Midbrain (tissue), 1 donor: ENCODE measurements at regions not wholly inside any gene's neighbourhood (a gene's known extent, or its start where the extent isn't known, plus 50 kb on each side); places are given as distances from the start of the nearest gene placed in this dataset.
"Not testable (repeated sequence)": the region's sequence is repeated elsewhere in the genome, so short reads cannot be mapped to it uniquely, and the experiment has no call there.

ENCODE experiments used
- DNase-seq: peaks from one replicate; lab custom pipeline; 2025; lab: John Stamatoyannopoulos, UW

DNA sequence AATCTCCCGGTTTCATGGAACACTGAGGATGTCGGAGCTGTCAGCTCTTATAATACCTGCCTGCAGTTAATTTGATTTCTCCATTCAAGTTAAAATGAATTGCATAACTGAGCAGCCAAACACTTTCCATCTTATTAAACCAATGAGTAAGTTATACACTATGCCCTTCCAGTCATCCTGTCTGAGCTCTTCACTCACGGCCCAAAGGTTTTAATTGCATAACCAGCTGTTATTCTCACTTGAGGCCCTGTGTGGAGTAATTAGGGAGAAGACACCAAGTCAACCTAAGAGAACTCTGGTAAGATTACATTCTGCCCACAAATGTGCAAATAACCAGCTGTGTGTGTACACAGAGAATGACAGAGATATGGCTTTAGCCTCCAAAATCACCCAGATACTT lies 303.5 kb downstream of the TBC1D4 start:
- DNase-seq, result no peak

DNA sequence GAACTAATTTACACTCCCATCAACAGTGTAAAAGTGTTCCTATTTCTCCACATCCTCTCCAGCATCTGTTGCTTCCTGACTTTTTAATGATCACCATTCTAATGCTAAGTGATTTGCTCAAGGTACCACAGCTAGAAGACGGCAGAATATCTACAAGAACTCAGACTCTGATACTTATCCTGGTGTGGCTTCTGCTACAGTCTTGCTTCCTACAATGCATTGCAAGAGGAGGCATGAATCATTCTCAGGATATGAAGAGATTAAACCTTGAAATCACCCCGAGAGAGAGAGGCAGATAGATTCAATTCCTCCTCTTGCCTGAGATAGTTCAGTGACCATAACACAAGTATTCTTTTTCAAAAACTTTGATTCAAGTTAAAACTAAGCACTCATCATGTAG lies 306.4 kb downstream of the TBC1D4 start:
- no peak for DNase-seq

DNA sequence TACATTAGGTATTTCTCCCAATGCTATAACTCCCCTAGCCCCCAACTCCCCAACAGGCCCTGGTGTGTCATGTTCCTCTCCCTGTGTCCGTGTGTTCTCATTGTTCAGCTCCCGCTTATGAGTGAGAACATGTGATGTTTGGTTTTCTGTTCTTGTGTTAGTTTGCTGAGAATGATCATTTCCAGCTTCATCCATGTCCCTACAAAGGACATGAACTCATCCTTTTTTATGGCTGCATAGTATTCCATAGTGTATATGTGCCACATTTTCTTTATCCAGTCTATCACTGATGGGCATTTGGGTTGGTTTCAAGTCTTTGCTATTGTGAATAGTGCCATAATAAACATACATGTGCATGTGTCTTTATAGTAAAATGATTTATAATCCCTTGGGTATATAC lies 306.9 kb downstream of the TBC1D4 start:
- not testable (repeated sequence) for DNase-seq

GRCh38 chr13:75174481-75174880 lies 307.5 kb downstream of the TBC1D4 start:
- no peak for DNase-seq

GRCh38 chr13:75173457-75174356 lies 308.3 kb downstream of the TBC1D4 start:
- DNase-seq, result no peak

DNA sequence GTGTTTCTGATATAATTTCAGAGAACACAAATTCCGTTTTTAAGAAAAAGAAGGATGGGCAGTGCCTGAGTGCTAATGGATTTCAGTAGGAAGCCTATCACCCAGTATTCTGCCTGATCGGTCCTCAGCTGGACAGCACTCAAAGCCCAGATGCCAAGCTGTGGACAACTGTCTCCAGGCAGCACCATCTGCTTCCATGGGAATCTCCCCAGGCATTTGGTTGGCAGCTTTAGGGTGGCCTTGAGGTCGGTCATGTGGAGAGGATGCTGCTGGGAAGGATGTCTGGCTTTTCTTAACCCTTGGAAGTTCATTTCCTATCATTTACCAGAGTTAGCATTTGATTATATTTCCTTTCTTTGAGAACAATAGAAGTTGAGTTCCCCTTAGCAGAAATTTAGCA lies 311.7 kb downstream of the TBC1D4 start:
- no peak for DNase-seq

DNA sequence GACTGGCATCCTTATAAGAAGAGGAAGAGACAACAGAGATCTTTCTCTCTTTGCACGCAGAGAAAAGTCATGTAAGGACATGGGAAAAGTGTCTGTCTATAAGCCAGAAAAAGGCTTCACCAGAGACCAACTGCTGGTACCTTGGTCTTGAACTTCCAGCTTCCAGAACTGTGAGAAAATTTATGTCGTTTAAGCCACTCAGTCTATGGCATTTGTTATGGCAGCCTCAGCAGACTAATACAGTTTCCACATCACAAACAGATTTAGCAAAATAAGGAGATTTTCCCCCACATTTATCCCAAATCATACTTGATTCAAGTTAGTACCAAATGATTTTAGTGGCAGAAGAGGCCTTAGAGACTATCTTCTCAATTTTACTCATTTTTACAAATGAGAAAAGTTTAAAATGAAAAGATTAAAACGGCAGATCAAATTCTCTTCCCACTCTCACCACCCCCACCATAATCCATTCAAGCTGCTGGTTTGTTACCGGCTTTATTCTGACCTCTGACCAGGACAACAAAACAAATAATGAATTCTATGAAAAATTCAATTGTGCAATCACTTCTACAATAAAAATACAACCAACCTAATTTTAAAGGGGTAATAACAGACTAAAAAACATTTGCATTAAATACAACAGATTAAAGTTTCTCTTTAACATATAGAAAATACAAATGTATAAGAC lies 316.3 kb downstream of the TBC1D4 start:
- no peak for DNase-seq

GRCh38 chr13:75161804-75162203 lies 320.2 kb downstream of the TBC1D4 start:
- no peak for DNase-seq

DNA sequence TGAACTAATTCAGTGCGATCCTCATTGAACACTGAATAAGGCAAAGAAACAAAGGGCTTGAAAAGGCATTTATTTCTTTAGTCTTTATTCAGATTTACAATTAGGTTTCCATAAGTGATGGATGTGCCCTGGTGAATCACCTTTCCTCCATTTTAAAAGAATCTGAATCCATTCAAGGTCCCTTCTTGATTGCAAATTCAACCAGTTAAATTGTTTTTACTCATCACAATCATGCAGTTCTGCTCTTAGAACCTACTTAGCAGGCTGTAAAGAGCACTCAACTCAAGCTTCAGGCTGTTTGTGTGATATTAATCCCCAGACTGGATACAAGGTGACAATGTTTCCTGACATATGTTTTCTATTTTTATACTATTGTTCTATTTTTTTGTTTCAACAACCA lies 321.0 kb downstream of the TBC1D4 start:
- no peak for DNase-seq

DNA sequence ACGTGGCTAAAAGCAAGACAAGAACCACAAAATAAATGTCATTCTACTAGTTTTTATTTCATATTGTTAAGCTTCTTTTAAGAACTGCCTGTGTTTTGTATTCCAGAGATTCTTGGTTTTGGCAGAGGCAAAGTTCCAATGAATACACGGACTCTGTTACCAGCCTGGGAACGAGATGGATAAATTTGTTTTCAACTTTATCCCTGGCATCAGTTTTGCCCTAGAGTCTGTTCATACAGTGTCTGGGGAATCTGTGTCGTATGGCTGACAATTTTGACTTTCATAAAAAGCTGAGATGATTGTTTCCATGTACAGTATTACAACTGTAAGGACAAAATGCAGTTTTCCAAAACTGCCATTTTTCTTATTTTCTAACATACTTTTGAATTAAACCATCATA lies 327.6 kb downstream of the TBC1D4 start:
- DNase-seq, result no peak

DNA sequence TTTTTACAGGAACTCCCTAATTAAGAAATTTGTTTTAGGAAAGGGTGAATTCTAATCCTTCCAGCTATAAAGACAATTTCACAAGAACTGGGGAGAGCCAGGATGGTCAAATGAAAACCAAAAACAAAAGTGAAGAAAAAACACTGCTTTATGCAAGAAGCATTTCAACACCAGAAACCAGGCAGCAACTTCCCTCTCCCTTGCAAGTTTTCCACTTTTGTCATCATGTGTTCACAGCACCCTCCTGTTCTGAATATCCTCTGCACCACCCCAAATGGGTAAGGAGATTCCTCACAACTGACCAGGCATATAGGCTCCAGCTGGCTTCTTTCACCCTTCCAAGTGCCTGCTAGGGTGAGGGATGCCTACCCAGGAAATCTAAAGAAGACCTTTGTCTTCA lies 328.1 kb downstream of the TBC1D4 start:
- no peak for DNase-seq

GRCh38 chr13:75153386-75153785 lies 328.6 kb downstream of the TBC1D4 start:
- no peak for DNase-seq

DNA sequence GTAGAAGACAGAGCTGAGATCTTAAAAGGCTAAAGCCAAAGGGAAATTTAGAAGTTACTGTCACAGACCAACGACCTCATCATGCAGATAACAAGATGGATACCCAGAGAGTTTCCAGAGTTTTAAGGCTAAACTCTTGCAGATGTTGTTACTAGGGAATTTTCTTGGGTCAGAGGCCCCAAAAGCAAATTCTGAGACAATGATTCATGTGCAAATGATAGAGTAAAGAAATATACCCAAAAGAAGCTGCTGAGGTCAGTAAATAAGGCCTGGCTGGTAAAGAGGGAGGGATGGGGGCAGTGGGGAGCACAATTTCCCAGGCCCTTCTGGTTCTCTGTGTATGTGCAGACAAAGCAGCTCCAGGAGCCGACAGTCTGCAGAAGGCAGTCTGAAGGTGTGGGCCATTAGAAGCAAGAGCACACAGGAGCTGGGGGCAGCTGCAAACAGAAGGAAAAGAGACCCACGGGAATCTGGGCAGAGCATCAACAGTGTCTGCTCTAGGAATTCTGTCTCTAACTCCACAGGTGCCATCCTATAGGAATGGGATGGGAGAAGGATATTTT lies 330.8 kb downstream of the TBC1D4 start:
- no peak for DNase-seq

- no peak for DNase-seq
These were observed 332.2 kb downstream of the TBC1D4 start for GRCh38 chr13:75149776-75150175.

- DNase-seq, result no peak
These were observed 334.0 kb downstream of the TBC1D4 start for GRCh38 chr13:75147946-75148345.

DNA sequence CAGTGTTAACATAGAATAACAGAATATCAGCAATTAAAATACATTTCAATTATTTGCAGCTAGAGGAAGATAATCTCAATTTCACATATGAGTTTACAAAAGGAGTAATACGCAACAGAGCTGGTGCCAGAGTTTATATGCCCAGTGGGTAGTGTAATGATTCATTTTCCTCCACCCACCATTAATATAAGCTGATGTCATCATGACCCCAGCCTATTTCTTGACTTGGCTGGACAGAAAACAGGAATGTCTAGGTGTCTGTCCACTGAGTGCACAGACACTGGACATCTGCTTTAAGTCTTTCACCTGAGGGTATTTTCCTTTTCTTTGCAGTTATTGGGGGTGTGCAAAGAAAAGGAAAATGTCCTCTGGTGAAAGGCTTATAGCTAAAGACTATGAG lies 335.5 kb downstream of the TBC1D4 start:
- DNase-seq, result no peak

DNA sequence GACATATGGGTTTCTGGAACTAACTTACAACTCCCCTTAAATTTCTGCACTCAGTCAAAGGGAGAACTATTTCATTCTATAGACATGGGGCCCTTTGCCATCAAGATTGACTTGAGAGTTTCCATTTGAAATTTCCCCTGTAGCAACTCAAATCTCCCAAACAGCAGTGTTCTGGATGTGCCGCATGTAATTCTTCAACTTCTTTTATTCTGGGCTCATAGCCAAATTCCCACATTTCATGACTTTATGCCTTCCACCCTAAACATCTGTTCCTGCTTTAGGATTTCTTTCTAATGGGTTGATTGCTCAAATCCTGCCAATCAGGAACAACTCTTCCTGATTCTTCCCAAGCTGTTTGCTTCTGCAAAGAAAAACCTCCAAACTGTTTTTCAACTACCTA lies 336.0 kb downstream of the TBC1D4 start:
- no peak for DNase-seq

DNA sequence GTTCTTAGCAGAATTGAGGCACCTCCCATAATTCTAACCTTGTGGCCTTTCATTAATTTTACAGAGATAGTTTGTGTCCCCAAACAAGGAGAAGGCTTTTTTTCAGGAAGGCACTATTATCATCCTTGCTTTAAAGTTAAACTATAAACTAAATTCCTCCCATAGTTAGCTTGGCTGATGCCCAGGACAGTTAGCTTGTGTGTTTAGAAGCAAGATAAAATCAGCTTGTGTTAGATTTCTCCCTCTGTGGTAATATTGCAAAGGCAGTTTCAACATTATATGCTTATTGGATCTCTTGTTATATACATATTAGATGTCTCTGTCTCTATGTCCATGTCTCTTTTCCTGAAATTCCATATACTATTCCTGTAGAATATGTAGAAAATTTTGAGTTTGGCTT lies 342.7 kb downstream of the TBC1D4 start:
- no peak for DNase-seq

GRCh38 chr13:75137911-75138571 lies 343.9 kb downstream of the TBC1D4 start:
- no peak for DNase-seq

DNA sequence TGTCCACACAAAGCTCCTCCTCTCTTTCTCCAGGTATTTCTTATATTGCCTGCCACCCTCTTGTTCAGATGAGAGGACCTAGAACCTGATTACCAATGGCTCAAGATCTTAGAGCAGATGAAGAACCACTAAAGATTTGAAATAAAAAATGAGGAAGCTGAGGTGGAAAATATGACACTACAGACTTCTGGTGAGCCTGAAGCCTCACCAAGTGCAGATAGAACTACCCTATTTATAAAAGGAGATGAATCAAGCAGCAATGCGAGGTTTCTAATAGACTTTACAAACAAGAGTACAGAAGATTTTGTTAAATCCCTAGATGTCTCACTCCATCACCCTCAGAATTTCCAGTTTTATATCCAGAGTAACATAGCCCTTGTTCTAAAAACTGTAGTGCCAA lies 345.8 kb downstream of the TBC1D4 start:
- no peak for DNase-seq

DNA sequence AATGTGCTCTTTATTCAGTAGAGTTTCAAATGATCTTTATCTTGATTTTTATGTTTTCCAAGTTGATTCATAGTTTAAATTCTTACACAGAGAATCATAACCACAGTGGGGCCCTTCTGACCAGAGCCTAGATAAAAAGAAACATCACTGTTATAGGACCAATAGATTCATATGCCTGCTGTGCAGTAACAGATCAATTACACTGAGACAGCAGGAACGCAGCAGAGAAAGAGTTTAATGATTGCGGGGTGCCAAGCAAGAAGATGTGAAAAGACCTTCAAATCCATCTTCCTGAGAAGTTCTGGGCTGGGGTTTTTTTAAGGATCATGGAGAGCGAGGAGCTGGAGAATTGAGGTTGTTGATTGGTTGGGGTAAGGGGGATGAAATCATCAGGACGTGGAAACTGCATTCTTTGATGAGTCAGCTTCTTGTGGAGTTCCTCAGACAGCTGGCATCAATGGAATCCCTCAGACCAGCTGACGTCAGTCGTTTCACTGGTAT lies 346.6 kb downstream of the TBC1D4 start:
- no peak for DNase-seq
